Astrocyte (in vitro differentiated cells and primary cell): ENCODE measurements at regions not wholly inside any gene's neighbourhood (a gene's known extent, or its start where the extent isn't known, plus 50 kb on each side); places are given as distances from the start of the nearest gene placed in this dataset.

Experiments used
- DNase-seq: peaks from one replicate; pipeline ENCODE4 v3.0.0-alpha.2; 2010; ENCODE audit warnings: low read depth
- FAIRE-seq: peaks from 2 replicates; lab custom pipeline; 2011; peaks lifted over from hg19 to GRCh38; lab: Jason Lieb, UNC
- H2AFZ ChIP-seq: 2 replicates; pipeline ENCODE4 v1.6.0; 2012; ENCODE audit warnings: low read depth, low read length, inconsistent platforms
- H3K27ac ChIP-seq: 2 replicates; pipeline ENCODE4 v1.5.1; 2011; ENCODE audit warnings: low read depth, low read length, inconsistent platforms
- H3K27me3 ChIP-seq: 2 replicates; pipeline ENCODE4 v1.6.0; 2011; ENCODE audit warnings: low read length, inconsistent platforms; ENCODE audit not compliant: insufficient read depth
- H3K36me3 ChIP-seq: 2 replicates; pipeline ENCODE4 v1.5.1; 2011; ENCODE audit warnings: low read length, inconsistent platforms; ENCODE audit not compliant: insufficient read depth
- H3K4me1 ChIP-seq: 2 replicates; pipeline ENCODE4 v1.5.1; 2011; ENCODE audit warnings: low read length, inconsistent platforms; ENCODE audit not compliant: insufficient read depth
- H3K4me2 ChIP-seq: 2 replicates; pipeline ENCODE4 v1.6.0; 2012; ENCODE audit warnings: low read length, inconsistent platforms
- H3K4me3 ChIP-seq: 2 replicates; pipeline ENCODE4 v1.5.1; 2011; ENCODE audit warnings: low read depth, mild to moderate bottlenecking, low read length, inconsistent platforms; ENCODE audit not compliant: insufficient read depth
- H3K79me2 ChIP-seq: 2 replicates; pipeline ENCODE4 v1.6.0; 2012; ENCODE audit warnings: mild to moderate bottlenecking, low read length, inconsistent platforms; ENCODE audit not compliant: insufficient read depth
- H3K9ac ChIP-seq: 2 replicates; pipeline ENCODE4 v1.6.0; 2012; ENCODE audit warnings: mild to moderate bottlenecking, low read length, inconsistent platforms
- H3K9me3 ChIP-seq: 2 replicates; pipeline ENCODE4 v1.5.1; 2012; ENCODE audit warnings: low read depth, mild to moderate bottlenecking, low read length, inconsistent platforms; ENCODE audit not compliant: insufficient read depth
- H4K20me1 ChIP-seq: 2 replicates; pipeline ENCODE4 v1.6.0; 2012; ENCODE audit warnings: low read length, inconsistent platforms; ENCODE audit not compliant: insufficient read depth
- H3K27ac Mint-ChIP-seq: one replicate; pipeline ENCODE4 v1.8.0; 2021; ENCODE audit warnings: mild to moderate bottlenecking, mixed read lengths; ENCODE audit not compliant: unreplicated experiment
- H3K27me3 Mint-ChIP-seq: one replicate; pipeline ENCODE4 v1.8.0; 2021; ENCODE audit warnings: low read depth, mixed read lengths; ENCODE audit not compliant: unreplicated experiment
- H3K36me3 Mint-ChIP-seq: one replicate; pipeline ENCODE4 v1.8.0; 2021; ENCODE audit warnings: low read depth, mixed read lengths; ENCODE audit not compliant: unreplicated experiment
- H3K4me1 Mint-ChIP-seq: one replicate; pipeline ENCODE4 v1.8.0; 2021; ENCODE audit warnings: low read depth, mixed read lengths; ENCODE audit not compliant: unreplicated experiment
- H3K4me3 Mint-ChIP-seq: one replicate; pipeline ENCODE4 v1.8.0; 2021; ENCODE audit warnings: mild to moderate bottlenecking, moderate library complexity, mixed read lengths; ENCODE audit not compliant: unreplicated experiment
- H3K9me3 Mint-ChIP-seq: one replicate; pipeline ENCODE4 v1.8.0; 2021; ENCODE audit warnings: mild to moderate bottlenecking, mixed read lengths; ENCODE audit not compliant: unreplicated experiment
- CTCF ChIP-seq: IDR thresholded peaks from 2 replicates; pipeline ENCODE4 v1.5.1; 2011; ENCODE audit warnings: low read depth, mild to moderate bottlenecking, inconsistent platforms, low read length, moderate library complexity; ENCODE audit not compliant: insufficient read depth
- EZH2 ChIP-seq: IDR thresholded peaks from 2 replicates; pipeline ENCODE4 v1.6.1; 2012; ENCODE audit warnings: mild to moderate bottlenecking, low read length, inconsistent platforms; ENCODE audit not compliant: insufficient read depth

GRCh38 chr21:43302062-43302700 is 124.8 kb downstream of the SIK1 start:
- Histone ChIP-seq H3K4me3 (no peak overlapping the region), H3K36me3 (no peaks in the 10 kb centered on the region), H3K4me2 (no peak overlapping the region), H3K79me2 (no peaks in the 10 kb centered on the region), H2AFZ (no peak overlapping the region), H3K9me3 (no peaks in the 10 kb centered on the region), H4K20me1 (no peaks in the 10 kb centered on the region), H3K4me1 (peaks cover 5% of the 10 kb centered on the region), H3K27me3 (no peaks in the 10 kb centered on the region), H3K27ac (no peak overlapping the region), H3K9ac (no peak overlapping the region)
- Mint-ChIP-seq H3K4me1 (peaks cover 5% of the 10 kb centered on the region), H3K27me3 (peaks cover 18% of the 10 kb centered on the region), H3K9me3 (no peaks in the 10 kb centered on the region), H3K36me3 (no peaks in the 10 kb centered on the region), H3K4me3 (no peak overlapping the region), H3K27ac (no peak overlapping the region)
- TF ChIP-seq EZH2 = no peak
- no peak for TF ChIP-seq CTCF
- FAIRE-seq (no peak), DNase-seq (no peak)

DNA sequence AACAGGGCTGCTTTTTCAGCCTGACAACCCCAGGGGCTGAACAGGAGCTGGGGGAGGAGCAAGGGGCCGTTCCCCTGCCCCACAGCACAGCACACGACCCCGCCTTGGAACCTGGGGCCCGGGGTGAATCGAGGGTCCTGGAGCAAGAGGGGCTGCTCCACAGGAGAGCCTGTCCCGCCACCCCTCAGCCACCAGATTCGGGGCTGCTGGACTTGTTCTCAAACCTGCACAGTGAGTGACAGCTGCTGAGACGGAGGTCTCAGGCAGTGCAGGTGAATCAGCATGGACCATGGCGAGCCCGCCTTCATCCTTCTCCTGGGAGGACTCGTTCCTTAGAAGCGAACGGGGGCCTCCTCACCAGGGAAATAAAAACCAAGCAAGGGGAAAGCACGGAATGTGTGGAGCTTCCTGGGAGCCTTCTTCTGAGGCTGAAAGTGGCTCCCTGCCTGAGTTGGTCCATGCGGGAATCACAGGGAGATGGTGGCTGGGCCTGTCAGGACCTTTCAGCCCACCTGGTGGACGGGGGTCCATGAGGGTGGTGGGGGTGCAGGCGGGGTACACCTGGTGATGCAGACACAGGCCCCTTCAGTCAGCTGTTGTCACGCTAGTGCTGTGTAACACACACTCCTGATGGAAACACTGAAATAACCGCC is 125.4 kb downstream of the SIK1 start:
- Histone ChIP-seq H3K4me2 (no peak overlapping the region), H3K9me3 (no peaks in the 10 kb centered on the region), H3K4me1 (no peaks in the 10 kb centered on the region), H3K27ac (no peak overlapping the region), H4K20me1 (no peaks in the 10 kb centered on the region), H3K36me3 (no peaks in the 10 kb centered on the region), H3K27me3 (no peaks in the 10 kb centered on the region), H2AFZ (no peak overlapping the region), H3K79me2 (no peaks in the 10 kb centered on the region), H3K9ac (no peak overlapping the region), H3K4me3 (no peak overlapping the region)
- no peak for DNase-seq
- Mint-ChIP-seq H3K36me3 (no peaks in the 10 kb centered on the region), H3K27me3 (peaks cover 23% of the 10 kb centered on the region), H3K9me3 (peaks cover 3% of the 10 kb centered on the region), H3K4me1 (no peaks in the 10 kb centered on the region), H3K4me3 (peak overlapping the region; percentile 14), H3K27ac (no peak overlapping the region)
- no peak for FAIRE-seq
- TF ChIP-seq CTCF = no peak
- no peak for TF ChIP-seq EZH2
